MM.1S (cell line): ENCODE measurements at regions not wholly inside any gene's neighbourhood (a gene's known extent, or its start where the extent isn't known, plus 50 kb on each side); places are given as distances from the start of the nearest gene placed in this dataset.
"Not testable (repeated sequence)": the region's sequence is repeated elsewhere in the genome, so short reads cannot be mapped to it uniquely, and the experiment has no call there.

Experiments used
- CTCF ChIP-seq: fragments of 300-600 bp; sonication (generic); IDR thresholded peaks from 2 replicates; pipeline ENCODE4 v1.5.1; 2016; ENCODE audit warnings: antibody characterized with exemption, low read length, mixed read lengths
- EZH2 ChIP-seq: fragments of 300-600 bp; sonication (generic); optimal IDR thresholded peaks from 2 replicates; pipeline ENCODE3; 2017; ENCODE audit warnings: low read depth, mild to moderate bottlenecking, antibody characterized with exemption, low read length, mixed read lengths
- EZH2phosphoT487 ChIP-seq: fragments of 300-600 bp; sonication (generic); IDR thresholded peaks from 2 replicates; pipeline ENCODE4 v1.6.1; 2018; ENCODE audit warnings: antibody characterized with exemption, low read length

GRCh38 chr15:20372416-20372815 is 169.2 kb downstream of the GOLGA6L6 start:
- not testable (repeated sequence) for TF ChIP-seq CTCF, EZH2phosphoT487, EZH2
